ENCODE measurements at regions not wholly inside any gene's neighbourhood (a gene's known extent, or its start where the extent isn't known, plus 50 kb on each side); places are given as distances from the start of the nearest gene placed in this dataset.

- Histone ChIP-seq H3K27me3 (ENCODE audit: control insufficient read depth, insufficient read depth, low read length) (no peaks in the 10 kb centered on the region), H3K27ac (ENCODE audit: low read depth, low read length) (no peak overlapping the region), H3K4me3 (ENCODE audit: low read depth, low read length) (no peak overlapping the region), H3K9me3 (ENCODE audit: control insufficient read depth, insufficient read depth, low read length) (no peaks in the 10 kb centered on the region)
- DNase-seq (ENCODE audit: low read depth, low spot score), result no peak
- POLR2A ChIA-PET, result no interaction called here
- CTCF ChIA-PET, result interaction anchor here (2.5 kb wide), 1 partner anchor 53 kb away, joined by 8 read pairs; no protein-coding TSS in a partner anchor
- TF ChIP-seq CTCF (IDR thresholded peaks at IDR 0.05; ENCODE audit: low read depth, low read length), result no peak
Measured at GRCh38 chr5:57832875-57833274, 350.3 kb upstream of the ACTBL2 start.

- H3K27ac ChIP-seq (ENCODE audit: low read depth, low read length), result no peak overlapping the region
- no peaks in the 10 kb centered on the region for H3K9me3 ChIP-seq (ENCODE audit: control insufficient read depth, insufficient read depth, low read length)
- DNase-seq (ENCODE audit: low read depth, low spot score), result no peak
- ChIA-PET POLR2A (no interaction called here), CTCF (no interaction called here)
- H3K4me3 ChIP-seq (ENCODE audit: low read depth, low read length), result no peak overlapping the region
- TF ChIP-seq CTCF (IDR thresholded peaks at IDR 0.05; ENCODE audit: low read depth, low read length), result no peak
- no peaks in the 10 kb centered on the region for H3K27me3 ChIP-seq (ENCODE audit: control insufficient read depth, insufficient read depth, low read length)
Measured at GRCh38 chr5:57831932-57832331, 349.3 kb upstream of the ACTBL2 start.

- POLR2A ChIA-PET, result no interaction called here
- no peak overlapping the region for H3K27ac ChIP-seq (ENCODE audit: low read depth, low read length)
- H3K9me3 ChIP-seq (ENCODE audit: control insufficient read depth, insufficient read depth, low read length), result no peaks in the 10 kb centered on the region
- no peak for TF ChIP-seq CTCF (IDR thresholded peaks at IDR 0.05; ENCODE audit: low read depth, low read length)
- DNase-seq (ENCODE audit: low read depth, low spot score), result no peak
- CTCF ChIA-PET, result no interaction called here
- H3K27me3 ChIP-seq (ENCODE audit: control insufficient read depth, insufficient read depth, low read length), result no peaks in the 10 kb centered on the region
- H3K4me3 ChIP-seq (ENCODE audit: low read depth, low read length), result no peak overlapping the region
Measured at GRCh38 chr5:57831090-57831489, 348.5 kb upstream of the ACTBL2 start.

- Histone ChIP-seq H3K4me3 (ENCODE audit: low read depth, low read length) (no peak overlapping the region), H3K27me3 (ENCODE audit: control insufficient read depth, insufficient read depth, low read length) (no peaks in the 10 kb centered on the region), H3K9me3 (ENCODE audit: control insufficient read depth, insufficient read depth, low read length) (no peaks in the 10 kb centered on the region), H3K27ac (ENCODE audit: low read depth, low read length) (no peak overlapping the region)
- DNase-seq (ENCODE audit: low read depth, low spot score), result no peak
- POLR2A ChIA-PET, result no interaction called here
- CTCF ChIA-PET, result interaction anchor here (0.7 to 1.3 kb wide), 3 partner anchors 49 to 633 kb away, joined by 3 to 4 read pairs (median 3); no protein-coding TSS in a partner anchor
- TF ChIP-seq CTCF (IDR thresholded peaks at IDR 0.05; ENCODE audit: low read depth, low read length), result no peak
Measured at GRCh38 chr5:57828221-57828620, 345.6 kb upstream of the ACTBL2 start.

- peak; percentile 76 for DNase-seq (ENCODE audit: low read depth, low spot score)
- POLR2A ChIA-PET, result interaction anchor here (0.7 to 0.8 kb wide), 3 partner anchors 9 to 635 kb away, joined by 3 to 7 read pairs (median 3); partner anchors contain the start of gene PLK2
Measured at GRCh38 chr5:57825031-57825686, 342.5 kb upstream of the ACTBL2 start.

More at GRCh38 chr5:57825031-57825686, 342.5 kb upstream of the ACTBL2 start:
- TF ChIP-seq CTCF (IDR thresholded peaks at IDR 0.05; ENCODE audit: low read depth, low read length), result no peak
- Histone ChIP-seq H3K27ac (ENCODE audit: low read depth, low read length) (peak overlapping the region; percentile 81), H3K4me3 (ENCODE audit: low read depth, low read length) (no peak overlapping the region), H3K9me3 (ENCODE audit: control insufficient read depth, insufficient read depth, low read length) (no peaks in the 10 kb centered on the region; the same call in 1 of the 2 replicates), H3K27me3 (ENCODE audit: control insufficient read depth, insufficient read depth, low read length) (no peaks in the 10 kb centered on the region)
- CTCF ChIA-PET, result interaction anchor here (0.7 to 1.6 kb wide), 5 partner anchors 10 to 636 kb away, joined by 3 to 5 read pairs (median 4); no protein-coding TSS in a partner anchor
